Glutamatergic neuron (in vitro differentiated cells): ENCODE measurements at regions not wholly inside any gene's neighbourhood (a gene's known extent, or its start where the extent isn't known, plus 50 kb on each side); places are given as distances from the start of the nearest gene placed in this dataset.

Experiments used
- DNase-seq: peaks from one replicate; pipeline ENCODE4 v3.0.0; 2022
- H3K27ac Mint-ChIP-seq: one replicate; pipeline ENCODE4 v1.8.0; 2020; ENCODE audit warnings: mild to moderate bottlenecking, mixed read lengths, inconsistent platforms; ENCODE audit not compliant: unreplicated experiment
- H3K27me3 Mint-ChIP-seq: one replicate; pipeline ENCODE4 v1.8.0; 2020; ENCODE audit warnings: mild to moderate bottlenecking, moderate library complexity, mixed read lengths, inconsistent platforms; ENCODE audit not compliant: unreplicated experiment
- H3K36me3 Mint-ChIP-seq: one replicate; pipeline ENCODE4 v1.8.0; 2020; ENCODE audit warnings: mild to moderate bottlenecking, mixed read lengths, inconsistent platforms; ENCODE audit not compliant: unreplicated experiment
- H3K4me1 Mint-ChIP-seq: one replicate; pipeline ENCODE4 v1.8.0; 2020; ENCODE audit warnings: mild to moderate bottlenecking, low read depth, mixed read lengths, inconsistent platforms; ENCODE audit not compliant: unreplicated experiment
- H3K4me3 Mint-ChIP-seq: one replicate; pipeline ENCODE4 v1.8.0; 2020; ENCODE audit warnings: mild to moderate bottlenecking, mixed read lengths, inconsistent platforms; ENCODE audit not compliant: unreplicated experiment
- H3K9me3 Mint-ChIP-seq: one replicate; pipeline ENCODE4 v1.8.0; 2020; ENCODE audit warnings: mild to moderate bottlenecking, moderate library complexity, mixed read lengths, inconsistent platforms; ENCODE audit not compliant: unreplicated experiment
- TF ChIP-seq, protein P1 (sequence below): fragments of 200-600 bp; sonication (generic); IDR thresholded peaks from one replicate; pipeline ENCODE4 v1.5.0; 2021; ENCODE audit not compliant: partially characterized antibody, unreplicated experiment

- peaks cover 8% of the 10 kb centered on the region for H3K9me3 Mint-ChIP-seq
- H3K4me1 Mint-ChIP-seq, result peaks cover 4% of the 10 kb centered on the region
- no peak for DNase-seq
- no peak overlapping the region for H3K27ac Mint-ChIP-seq
- TF ChIP-seq, protein P1, sequence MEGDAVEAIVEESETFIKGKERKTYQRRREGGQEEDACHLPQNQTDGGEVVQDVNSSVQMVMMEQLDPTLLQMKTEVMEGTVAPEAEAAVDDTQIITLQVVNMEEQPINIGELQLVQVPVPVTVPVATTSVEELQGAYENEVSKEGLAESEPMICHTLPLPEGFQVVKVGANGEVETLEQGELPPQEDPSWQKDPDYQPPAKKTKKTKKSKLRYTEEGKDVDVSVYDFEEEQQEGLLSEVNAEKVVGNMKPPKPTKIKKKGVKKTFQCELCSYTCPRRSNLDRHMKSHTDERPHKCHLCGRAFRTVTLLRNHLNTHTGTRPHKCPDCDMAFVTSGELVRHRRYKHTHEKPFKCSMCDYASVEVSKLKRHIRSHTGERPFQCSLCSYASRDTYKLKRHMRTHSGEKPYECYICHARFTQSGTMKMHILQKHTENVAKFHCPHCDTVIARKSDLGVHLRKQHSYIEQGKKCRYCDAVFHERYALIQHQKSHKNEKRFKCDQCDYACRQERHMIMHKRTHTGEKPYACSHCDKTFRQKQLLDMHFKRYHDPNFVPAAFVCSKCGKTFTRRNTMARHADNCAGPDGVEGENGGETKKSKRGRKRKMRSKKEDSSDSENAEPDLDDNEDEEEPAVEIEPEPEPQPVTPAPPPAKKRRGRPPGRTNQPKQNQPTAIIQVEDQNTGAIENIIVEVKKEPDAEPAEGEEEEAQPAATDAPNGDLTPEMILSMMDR, result no peak
- no peaks in the 10 kb centered on the region for H3K27me3 Mint-ChIP-seq
- H3K4me3 Mint-ChIP-seq, result no peak overlapping the region
- peaks cover 17% of the 10 kb centered on the region for H3K36me3 Mint-ChIP-seq
Measured at GRCh38 chr7:16951483-16952080, 69.8 kb upstream of the AGR3 start.

- Mint-ChIP-seq H3K27me3 (no peaks in the 10 kb centered on the region), H3K4me1 (peaks cover 4% of the 10 kb centered on the region), H3K4me3 (no peak overlapping the region), H3K27ac (no peak overlapping the region), H3K36me3 (peaks cover 6% of the 10 kb centered on the region), H3K9me3 (peaks cover 5% of the 10 kb centered on the region)
- DNase-seq, result no peak
- TF ChIP-seq, protein P1, result no peak
Measured at GRCh38 chr7:16954321-16954720, 72.5 kb upstream of the AGR3 start.

- H3K9me3 Mint-ChIP-seq, result peaks cover 5% of the 10 kb centered on the region
- H3K27me3 Mint-ChIP-seq, result no peaks in the 10 kb centered on the region
- DNase-seq, result no peak
- H3K4me1 Mint-ChIP-seq, result peaks cover 19% of the 10 kb centered on the region
- H3K36me3 Mint-ChIP-seq, result peaks cover 4% of the 10 kb centered on the region
- no peak overlapping the region for H3K27ac Mint-ChIP-seq
- TF ChIP-seq, protein P1, result no peak
- no peak overlapping the region for H3K4me3 Mint-ChIP-seq
Measured at GRCh38 chr7:16958724-16959123, 76.9 kb upstream of the AGR3 start.

GRCh38 chr7:16960337-16960965 is 78.7 kb upstream of the AGR3 start:
- no peak overlapping the region for H3K4me3 Mint-ChIP-seq
- peaks cover 10% of the 10 kb centered on the region for H3K9me3 Mint-ChIP-seq
- peaks cover 15% of the 10 kb centered on the region for H3K4me1 Mint-ChIP-seq
- H3K27ac Mint-ChIP-seq, result no peak overlapping the region
- TF ChIP-seq, protein P1, result no peak
- peaks cover 4% of the 10 kb centered on the region for H3K36me3 Mint-ChIP-seq
- peaks cover under 1% of the 10 kb centered on the region for H3K27me3 Mint-ChIP-seq
- no peak for DNase-seq

- H3K27ac Mint-ChIP-seq, result peak overlapping the region; percentile 59
- H3K36me3 Mint-ChIP-seq, result peaks cover 4% of the 10 kb centered on the region
- peaks cover 15% of the 10 kb centered on the region for H3K4me1 Mint-ChIP-seq
- no peak overlapping the region for H3K4me3 Mint-ChIP-seq
- DNase-seq, result no peak
- TF ChIP-seq, protein P1, result no peak
- peaks cover 5% of the 10 kb centered on the region for H3K27me3 Mint-ChIP-seq
- peaks cover 12% of the 10 kb centered on the region for H3K9me3 Mint-ChIP-seq
Measured at GRCh38 chr7:16961641-16962040, 79.9 kb upstream of the AGR3 start.
